H1 (cell line): ENCODE measurements at regions not wholly inside any gene's neighbourhood (a gene's known extent, or its start where the extent isn't known, plus 50 kb on each side); places are given as distances from the start of the nearest gene placed in this dataset.

Source experiments
- CTCF ChIA-PET: fragments of 300-600 bp; sonication (Branson Sonifier 250); formaldehyde crosslinking; loops from one replicate; lab custom pipeline; 2021; ENCODE audit not compliant: partially characterized antibody; lab: Charles Lee
- POLR2A ChIA-PET: fragments of 300-600 bp; sonication (Branson Sonifier 250); formaldehyde crosslinking; loops from one replicate; lab custom pipeline; 2021; ENCODE audit warnings: inconsistent platforms; ENCODE audit not compliant: partially characterized antibody; lab: Charles Lee
- DNase-seq, 2 experiments: peaks; one replicate each; pipeline versions ENCODE4 v3.0.0 to v3.0.0-alpha.2; 2010 to 2022; ENCODE audit warnings: low spot score in 2 of 2, low read depth in 1 of 2, mixed read lengths in 1 of 2
- FAIRE-seq: peaks from 2 replicates; lab custom pipeline; 2011; peaks lifted over from hg19 to GRCh38; lab: Jason Lieb, UNC
- H2AFZ ChIP-seq: 2 replicates; pipeline ENCODE4 v1.8.1; 2012; ENCODE audit warnings: low read length, inconsistent platforms
- H2AK5ac ChIP-seq: 2 replicates; pipeline ENCODE4 v1.6.1; 2013; ENCODE audit warnings: low read depth, low read length
- H2BK120ac ChIP-seq: replicated peaks from 2 replicates; pipeline ENCODE3; 2013; ENCODE audit warnings: low read depth, low read length, inconsistent platforms
- H2BK12ac ChIP-seq: 2 replicates; pipeline ENCODE4 v1.6.1; 2013; ENCODE audit warnings: low read depth, low read length
- H2BK15ac ChIP-seq: 2 replicates; pipeline ENCODE4 v1.6.1; 2013; ENCODE audit warnings: low read length
- H2BK20ac ChIP-seq: 2 replicates; pipeline ENCODE4 v1.6.1; 2013; ENCODE audit warnings: low read length
- H2BK5ac ChIP-seq: 2 replicates; pipeline ENCODE4 v1.6.1; 2013; ENCODE audit warnings: low read depth, low read length
- H3K14ac ChIP-seq: 2 replicates; pipeline ENCODE4 v1.6.1; 2013; ENCODE audit warnings: inconsistent platforms; ENCODE audit not compliant: insufficient read length
- H3K18ac ChIP-seq: 2 replicates; pipeline ENCODE4 v1.6.1; 2013; ENCODE audit warnings: low read length; ENCODE audit errors: extremely low read depth
- H3K23ac ChIP-seq: 2 replicates; pipeline ENCODE4 v1.6.1; 2013; ENCODE audit warnings: inconsistent platforms; ENCODE audit not compliant: insufficient read length
- H3K23me2 ChIP-seq: 2 replicates; pipeline ENCODE4 v1.6.1; 2013; ENCODE audit warnings: low read depth, low read length
- H3K27ac ChIP-seq: 2 replicates; pipeline ENCODE4 v1.6.1; 2011; ENCODE audit warnings: low read depth, low read length, inconsistent platforms
- H3K27me3 ChIP-seq, 4 experiments: replicated peaks in 1 of 4; 1 replicate in 1 of 4; 2 replicates in 3 of 4; pipeline versions ENCODE4 v1.6.1 to v1.8.1; 2011 to 2013; ENCODE audit warnings: low read length in 3 of 4, mild to moderate bottlenecking in 3 of 4, inconsistent platforms in 2 of 4, mixed read lengths in 2 of 4, moderate library complexity in 1 of 4; ENCODE audit not compliant: control insufficient read depth in 3 of 4, insufficient read depth in 3 of 4; ENCODE audit errors: extremely low read depth in 1 of 4
- H3K36me3 ChIP-seq, 4 experiments: 2 replicates each; pipeline versions ENCODE4 v1.6.1 to v1.8.1; 2011 to 2013; ENCODE audit warnings: mild to moderate bottlenecking in 4 of 4, low read length in 3 of 4, moderate library complexity in 2 of 4, control low read depth in 1 of 4, inconsistent platforms in 1 of 4; ENCODE audit not compliant: insufficient read depth in 4 of 4, control insufficient read depth in 2 of 4
- H3K4ac ChIP-seq: replicated peaks from 2 replicates; pipeline ENCODE3; 2013; ENCODE audit warnings: low read length, low read depth, mixed read lengths, inconsistent platforms; ENCODE audit not compliant: insufficient read length
- H3K4me1 ChIP-seq, 4 experiments: replicated peaks in 1 of 4; 1 replicate in 1 of 4; 2 replicates in 3 of 4; pipeline versions ENCODE4 v1.6.1 to v1.8.1; 2011 to 2013; ENCODE audit warnings: low read length in 3 of 4, inconsistent platforms in 2 of 4, mixed read lengths in 1 of 4; ENCODE audit not compliant: insufficient read depth in 4 of 4, control insufficient read depth in 3 of 4
- H3K4me2 ChIP-seq, 2 experiments: 2 replicates each; pipeline versions ENCODE4 v1.6.1 to v1.8.1; 2011 to 2013; ENCODE audit warnings: low read depth in 2 of 2, low read length in 2 of 2, control low read depth in 1 of 2, inconsistent platforms in 1 of 2, mild to moderate bottlenecking in 1 of 2; ENCODE audit not compliant: insufficient read depth in 1 of 2
- H3K4me3 ChIP-seq, 4 experiments: fragments of 200-600, 300-600 bp in 1 of 4; sonication (generic), shearing (Covaris generic), sonication (Bioruptor Twin) in 1 of 4; 2 replicates each; pipeline versions ENCODE4 v1.5.1 to v1.8.1; 2011 to 2016; ENCODE audit warnings: low read length in 4 of 4, low read depth in 3 of 4, control low read depth in 2 of 4, inconsistent platforms in 2 of 4, mild to moderate bottlenecking in 2 of 4, mixed read lengths in 1 of 4, moderate library complexity in 1 of 4; ENCODE audit not compliant: insufficient read depth in 2 of 4; ENCODE audit errors: extremely low read depth in 1 of 4
- H3K56ac ChIP-seq: replicated peaks from 2 replicates; pipeline ENCODE3; 2013; ENCODE audit warnings: low read depth, mild to moderate bottlenecking, mixed read lengths, low read length, inconsistent platforms; ENCODE audit not compliant: insufficient read length
- H3K79me1 ChIP-seq: 2 replicates; pipeline ENCODE4 v1.6.1; 2013; ENCODE audit warnings: low read depth, low read length, control low read depth
- H3K79me2 ChIP-seq, 2 experiments: 2 replicates each; pipeline versions ENCODE4 v1.6.1 to v1.8.1; 2012 to 2013; ENCODE audit warnings: low read length in 2 of 2, mild to moderate bottlenecking in 2 of 2, inconsistent platforms in 1 of 2; ENCODE audit not compliant: insufficient read depth in 2 of 2, control insufficient read depth in 1 of 2
- H3K9ac ChIP-seq, 4 experiments: replicated peaks in 1 of 4; 1 replicate in 1 of 4; 2 replicates in 3 of 4; pipeline versions ENCODE4 v1.6.1 to v1.8.1; 2011 to 2013; ENCODE audit warnings: low read depth in 3 of 4, low read length in 3 of 4, control low read depth in 2 of 4, mild to moderate bottlenecking in 2 of 4, moderate library complexity in 2 of 4, inconsistent platforms in 1 of 4; ENCODE audit errors: extremely low read depth in 1 of 4
- H3K9me3 ChIP-seq, 2 experiments: 2 replicates each; pipeline versions ENCODE4 v1.6.1 to v1.8.1; 2012 to 2013; ENCODE audit warnings: mild to moderate bottlenecking in 2 of 2, moderate library complexity in 2 of 2, control low read depth in 1 of 2, inconsistent platforms in 1 of 2, low read depth in 1 of 2, low read length in 1 of 2, mixed read lengths in 1 of 2; ENCODE audit not compliant: insufficient read depth in 2 of 2
- H4K20me1 ChIP-seq, 2 experiments: replicated peaks in 1 of 2; 2 replicates each; pipeline versions ENCODE3 to v1.8.1; 2011 to 2013; ENCODE audit warnings: inconsistent platforms in 2 of 2, low read length in 2 of 2, mild to moderate bottlenecking in 1 of 2; ENCODE audit not compliant: insufficient read depth in 2 of 2, control insufficient read depth in 1 of 2
- H4K5ac ChIP-seq: 2 replicates; pipeline ENCODE4 v1.6.1; 2013; ENCODE audit warnings: low read length, low read depth, mixed read lengths, inconsistent platforms; ENCODE audit not compliant: insufficient read length
- H4K8ac ChIP-seq: 2 replicates; pipeline ENCODE4 v1.8.0; 2013; ENCODE audit warnings: mild to moderate bottlenecking, moderate library complexity, low read length, inconsistent platforms; ENCODE audit not compliant: insufficient read depth; ENCODE audit errors: extremely low read depth
- H4K91ac ChIP-seq: replicated peaks from 2 replicates; pipeline ENCODE3; 2013; ENCODE audit warnings: low read length, mixed read lengths, inconsistent platforms; ENCODE audit not compliant: insufficient read length
- BCL11A ChIP-seq, 2 experiments: IDR thresholded peaks; one replicate each; pipeline ENCODE4 v1.6.1; 2011; ENCODE audit warnings: low read depth in 2 of 2, low read length in 2 of 2, mild to moderate bottlenecking in 2 of 2
- CBX8 ChIP-seq: fragments of 300-800, 300-1000 bp; sonication (generic); IDR thresholded peaks from 2 replicates; pipeline ENCODE4 v1.7.1; 2016; ENCODE audit warnings: low read depth, low read length, borderline replicate concordance
- EGR1 ChIP-seq: IDR thresholded peaks from 2 replicates; pipeline ENCODE4 v1.6.1; 2011; ENCODE audit warnings: low read depth, low read length, borderline replicate concordance
- SAP30 ChIP-seq: fragments of 300-600 bp; sonication (generic); IDR thresholded peaks from 2 replicates; pipeline ENCODE4 v1.7.1; 2012; ENCODE audit warnings: low read length, moderate library complexity, mild to moderate bottlenecking, inconsistent platforms; ENCODE audit not compliant: insufficient read depth, insufficient replicate concordance
- SIRT6 ChIP-seq: IDR thresholded peaks from one replicate; pipeline ENCODE4 v1.7.1; 2012; ENCODE audit warnings: low read length, inconsistent platforms
- SRF ChIP-seq: IDR thresholded peaks from 2 replicates; pipeline ENCODE4 v1.6.1; 2011; ENCODE audit warnings: mild to moderate bottlenecking, low read depth, low read length, moderate library complexity
- SUZ12 ChIP-seq: fragments of 200-600 bp; sonication (generic); IDR thresholded peaks from 2 replicates; pipeline ENCODE4 v1.6.1; 2012; ENCODE audit warnings: mild to moderate bottlenecking, inconsistent platforms, low read length, moderate library complexity, mixed read lengths
- YY1 ChIP-seq: IDR thresholded peaks from 2 replicates; pipeline ENCODE4 v1.6.1; 2011; ENCODE audit warnings: low read depth, mild to moderate bottlenecking, low read length
- WGBS, 2 experiments: shearing (Covaris generic) in 1 of 2; methylation state at CpG; one replicate each; pipeline versions ENCODE4 v1.1.6 to v1.1.7; 2013 to 2015; ENCODE audit warnings: low lambda C conversion rate in 2 of 2, mixed read lengths in 2 of 2, inconsistent platforms in 1 of 2, low coverage in 1 of 2, missing lambda C conversion rate in 1 of 2; ENCODE audit not compliant: insufficient replicate concordance in 2 of 2, insufficient coverage in 1 of 2, insufficient read length in 1 of 2; ENCODE audit errors: extremely low coverage in 1 of 2, missing lambda C conversion rate in 1 of 2; 5-methylcytosine and 5-hydroxymethylcytosine counted together

DNA sequence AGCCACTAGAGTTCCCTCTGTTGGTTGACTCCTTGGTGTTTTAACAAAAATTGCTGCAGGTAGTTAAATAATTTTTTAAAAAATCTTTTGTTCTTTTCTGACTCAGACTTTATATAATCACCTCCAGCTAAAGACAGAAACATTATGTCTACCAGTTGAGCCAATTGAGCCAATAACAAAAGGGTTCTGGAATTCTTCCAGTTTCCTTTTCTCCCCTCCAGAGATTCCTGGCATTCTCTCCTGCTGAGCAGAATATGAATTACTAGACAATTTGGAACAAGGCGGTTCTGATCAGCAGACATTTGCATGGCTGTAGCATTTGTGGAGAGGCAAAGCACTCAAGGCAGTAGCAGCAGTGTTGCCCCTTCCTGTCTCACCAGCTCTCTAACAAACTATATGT, 144.0 kb upstream of the SLC35B3 start:
- no peak for DNase-seq
- Histone ChIP-seq H3K23ac (no peak overlapping the region), H3K4me3 (no peak overlapping the region), H3K14ac (no peak overlapping the region), H3K9ac (no peak overlapping the region), H3K27me3 (no peaks in the 10 kb centered on the region), H3K23me2 (no peaks in the 10 kb centered on the region; the same call in 1 of the 2 replicates), H3K18ac (no peak overlapping the region), H2BK120ac (no peak overlapping the region), H3K79me2 (no peaks in the 10 kb centered on the region), H4K8ac (no peak overlapping the region), H4K5ac (no peak overlapping the region), H3K4me2 (no peak overlapping the region), H4K91ac (no peak overlapping the region), H3K36me3 (no peaks in the 10 kb centered on the region), H3K4ac (no peak overlapping the region), H3K27ac (no peak overlapping the region), H3K79me1 (no peaks in the 10 kb centered on the region), H3K4me1 (no peaks in the 10 kb centered on the region), H4K20me1 (no peaks in the 10 kb centered on the region), H2AFZ (no peak overlapping the region), H3K56ac (no peak overlapping the region), H2BK12ac (no peak overlapping the region), H2BK15ac (no peak overlapping the region), H2BK20ac (no peak overlapping the region), H3K9me3 (no peaks in the 10 kb centered on the region), H2BK5ac (no peak overlapping the region), H2AK5ac (no peak overlapping the region)
- CTCF ChIA-PET = interaction anchor here (0.7 to 1.1 kb wide), 2 partner anchors 30 to 63 kb away, joined by 3 to 5 read pairs; no protein-coding TSS in a partner anchor
- WGBS, 2 experiments = 50% methylated on average over 1 of the region's 1 CpG; no CpG with 5 or more reads in 1 of the 2 experiments
- no peak for FAIRE-seq
- POLR2A ChIA-PET = no interaction called here
- TF ChIP-seq BCL11A (IDR thresholded peaks at IDR 0.05; ENCODE audit: low read depth in 2 of 2, low read length in 2 of 2) (no peak), CBX8 (no peak), SRF (no peak), SIRT6 (no peak), SAP30 (no peak), EGR1 (no peak), SUZ12 (no peak), YY1 (no peak)
